Mucosa of rectum (tissue), 2 donors: ENCODE measurements at regions not wholly inside any gene's neighbourhood (a gene's known extent, or its start where the extent isn't known, plus 50 kb on each side); places are given as distances from the start of the nearest gene placed in this dataset.

Source experiments
- H3K27ac ChIP-seq, 2 donors: one replicate each; pipeline ENCODE4 v1.7.0; 2013; ENCODE audit warnings: inconsistent platforms in 2 of 2, low read depth in 2 of 2, low read length in 2 of 2
- H3K27me3 ChIP-seq, 2 donors: one replicate each; pipeline ENCODE4 v1.7.0; 2013; ENCODE audit warnings: low read length in 2 of 2; ENCODE audit not compliant: control insufficient read depth in 2 of 2, insufficient read depth in 2 of 2
- H3K36me3 ChIP-seq, 2 donors: one replicate each; pipeline ENCODE4 v1.7.0; 2013; ENCODE audit warnings: low read length in 2 of 2; ENCODE audit not compliant: control insufficient read depth in 2 of 2, insufficient read depth in 2 of 2
- H3K4me1 ChIP-seq, 2 donors: one replicate each; pipeline ENCODE4 v1.7.0; 2013; ENCODE audit warnings: low read length in 2 of 2, mild to moderate bottlenecking in 1 of 2; ENCODE audit not compliant: control insufficient read depth in 2 of 2, insufficient read depth in 2 of 2
- H3K4me3 ChIP-seq, 2 donors: one replicate each; pipeline ENCODE4 v1.7.0; 2013; ENCODE audit warnings: low read length in 2 of 2
- H3K9ac ChIP-seq, 2 donors: one replicate each; pipeline ENCODE4 v1.7.0; 2013; ENCODE audit warnings: low read length in 2 of 2, low read depth in 1 of 2, mild to moderate bottlenecking in 1 of 2
- H3K9me3 ChIP-seq, 2 donors: one replicate each; pipeline ENCODE4 v1.7.0; 2013; ENCODE audit warnings: low read length in 2 of 2; ENCODE audit not compliant: control insufficient read depth in 2 of 2
- donor health status: healthy.
- donor health status: Normal muscosa, but diverticular disease.

DNA sequence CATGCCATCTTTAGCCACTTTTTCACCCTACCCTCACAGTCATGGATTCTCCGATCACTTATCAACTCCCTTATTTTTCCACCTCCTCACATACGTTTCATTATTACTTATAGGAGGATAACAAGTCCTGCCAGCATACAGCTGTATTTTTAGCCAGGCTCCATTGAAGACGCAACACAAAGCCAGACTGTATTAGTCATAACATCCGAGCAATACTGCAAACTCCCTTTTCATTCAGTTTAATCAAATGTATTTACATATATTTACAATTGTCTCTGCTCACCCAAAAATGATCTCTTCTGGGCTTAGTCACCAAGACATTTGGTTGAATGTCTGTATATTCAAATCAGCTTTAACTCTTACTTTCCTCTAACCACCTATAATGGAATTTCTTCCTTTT lies 126.4 kb upstream of the PRLR start:
- Histone ChIP-seq H3K27ac (no peak overlapping the region), H3K36me3 (no peaks in the 10 kb centered on the region), H3K4me1 (no peaks in the 10 kb centered on the region), H3K27me3 (no peaks in the 10 kb centered on the region), H3K9me3 (no peaks in the 10 kb centered on the region), H3K4me3 (no peak overlapping the region), H3K9ac (no peak overlapping the region)

DNA sequence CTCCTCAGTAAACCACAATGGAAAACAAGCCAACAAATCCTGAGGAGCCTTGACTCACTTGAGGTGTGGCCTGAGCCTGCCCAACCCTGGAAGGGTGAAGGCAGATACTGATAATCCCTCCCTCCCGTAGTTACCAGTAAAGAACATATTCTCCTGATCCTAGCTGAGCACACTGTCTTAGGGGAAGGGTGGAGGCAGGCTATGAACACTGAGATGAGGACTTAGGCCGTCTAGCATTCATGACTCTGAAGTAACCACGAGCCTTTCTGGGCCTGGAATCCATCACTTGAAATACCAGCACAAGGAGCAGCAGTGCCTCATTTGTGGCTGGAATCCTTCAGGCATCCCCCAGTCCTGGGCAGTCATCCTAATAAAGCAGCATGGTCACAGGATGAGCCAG lies 124.5 kb upstream of the PRLR start:
- Histone ChIP-seq H3K9ac (no peak overlapping the region), H3K9me3 (no peaks in the 10 kb centered on the region), H3K27me3 (no peaks in the 10 kb centered on the region), H3K27ac (no peak overlapping the region), H3K4me3 (no peak overlapping the region), H3K4me1 (no peaks in the 10 kb centered on the region), H3K36me3 (no peaks in the 10 kb centered on the region)

DNA sequence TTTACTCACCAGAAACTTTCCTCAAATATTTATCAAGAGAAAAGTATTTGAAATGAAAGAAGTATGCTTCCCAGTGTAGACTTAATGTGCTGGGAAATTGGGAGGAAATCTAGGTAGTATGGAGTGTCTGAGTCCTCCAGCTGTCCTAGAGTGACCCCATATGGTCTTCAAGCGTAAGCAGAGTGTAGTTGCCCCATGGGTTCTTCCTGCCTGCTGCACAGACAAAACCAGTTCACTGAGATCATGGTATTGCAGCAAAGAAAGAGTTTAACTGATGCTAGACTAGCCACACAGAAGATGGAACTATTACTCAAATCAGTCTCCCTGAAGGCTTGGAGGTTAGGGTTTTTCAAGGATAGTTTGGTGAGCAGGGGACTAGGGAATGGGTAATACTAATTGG lies 114.9 kb upstream of the PRLR start:
- no peaks in the 10 kb centered on the region for H3K36me3 ChIP-seq
- H3K27ac ChIP-seq = no peak overlapping the region
- no peaks in the 10 kb centered on the region for H3K4me1 ChIP-seq
- H3K4me3 ChIP-seq = no peak overlapping the region
- no peaks in the 10 kb centered on the region for H3K27me3 ChIP-seq
- H3K9me3 ChIP-seq = no peaks in the 10 kb centered on the region
- H3K9ac ChIP-seq = no peak overlapping the region

DNA sequence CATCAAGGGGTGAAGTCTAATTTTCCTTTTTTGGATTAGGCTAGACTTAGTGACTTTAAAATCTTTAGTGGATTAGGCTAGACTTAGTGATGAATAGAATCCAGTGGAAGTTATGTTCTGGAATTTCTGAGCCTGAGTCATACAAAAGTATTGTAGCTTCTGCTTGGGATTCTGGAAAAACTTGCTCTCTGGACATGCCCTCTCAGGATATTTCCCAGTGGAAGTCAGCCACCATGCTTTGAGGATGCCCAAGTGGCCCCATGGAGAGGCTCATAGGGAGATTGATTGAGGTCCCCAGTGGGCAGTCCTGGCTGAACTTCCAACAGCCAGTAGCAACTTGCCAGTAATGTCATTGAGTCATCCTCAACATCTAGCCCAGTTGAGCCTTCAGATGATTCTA lies 112.4 kb upstream of the PRLR start:
- Histone ChIP-seq H3K4me1 (no peaks in the 10 kb centered on the region), H3K27me3 (no peaks in the 10 kb centered on the region), H3K36me3 (no peaks in the 10 kb centered on the region), H3K9ac (no peak overlapping the region), H3K9me3 (no peaks in the 10 kb centered on the region), H3K27ac (no peak overlapping the region), H3K4me3 (no peak overlapping the region)

DNA sequence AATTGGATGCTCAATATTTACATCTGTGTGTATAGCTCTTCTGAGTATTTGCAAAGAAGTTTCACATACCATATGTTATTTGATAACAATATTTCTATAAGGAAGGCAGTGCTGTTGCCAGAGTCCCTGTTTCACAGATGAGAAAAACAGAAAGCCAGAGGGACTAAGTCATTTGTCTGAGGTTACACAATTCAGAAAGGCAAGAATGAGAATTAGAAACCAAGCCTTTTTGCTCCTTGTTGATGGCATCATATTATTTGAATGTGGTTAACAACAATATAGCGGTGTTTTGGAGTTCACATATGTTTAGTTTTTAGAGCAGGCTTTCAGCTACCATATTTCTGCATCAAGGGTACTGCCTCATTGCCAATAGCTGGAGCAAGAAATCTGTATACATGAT lies 110.9 kb upstream of the PRLR start:
- Histone ChIP-seq H3K27ac (no peak overlapping the region), H3K9ac (no peak overlapping the region), H3K36me3 (no peaks in the 10 kb centered on the region), H3K9me3 (no peaks in the 10 kb centered on the region), H3K4me1 (no peaks in the 10 kb centered on the region), H3K4me3 (no peak overlapping the region), H3K27me3 (no peaks in the 10 kb centered on the region)

DNA sequence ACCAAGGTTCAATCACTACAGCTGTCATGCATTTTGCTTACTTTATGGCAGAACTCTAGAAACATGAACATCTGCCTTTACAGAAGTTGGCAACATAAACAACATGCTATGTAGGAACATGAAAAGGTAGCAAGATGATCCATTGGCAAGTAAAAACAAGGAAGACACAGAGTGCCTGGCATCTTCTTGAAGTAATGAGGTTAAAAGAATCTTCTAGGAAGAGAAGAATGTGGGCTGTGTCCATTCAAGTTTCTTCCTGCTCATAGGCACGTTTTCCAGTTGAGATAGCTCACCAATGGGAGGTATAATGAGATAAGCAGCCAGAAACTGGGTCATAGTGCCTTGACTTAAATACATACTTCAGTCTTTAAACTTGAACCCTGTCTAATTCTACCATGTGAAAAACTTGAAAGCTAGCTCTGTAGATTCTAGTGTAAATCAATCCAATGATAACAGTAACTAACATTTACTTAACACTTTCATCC lies 109.4 kb upstream of the PRLR start:
- H3K27ac ChIP-seq = no peak overlapping the region
- no peaks in the 10 kb centered on the region for H3K27me3 ChIP-seq
- no peaks in the 10 kb centered on the region for H3K9me3 ChIP-seq
- no peak overlapping the region for H3K9ac ChIP-seq
- no peaks in the 10 kb centered on the region for H3K36me3 ChIP-seq
- no peaks in the 10 kb centered on the region for H3K4me1 ChIP-seq
- no peak overlapping the region for H3K4me3 ChIP-seq

DNA sequence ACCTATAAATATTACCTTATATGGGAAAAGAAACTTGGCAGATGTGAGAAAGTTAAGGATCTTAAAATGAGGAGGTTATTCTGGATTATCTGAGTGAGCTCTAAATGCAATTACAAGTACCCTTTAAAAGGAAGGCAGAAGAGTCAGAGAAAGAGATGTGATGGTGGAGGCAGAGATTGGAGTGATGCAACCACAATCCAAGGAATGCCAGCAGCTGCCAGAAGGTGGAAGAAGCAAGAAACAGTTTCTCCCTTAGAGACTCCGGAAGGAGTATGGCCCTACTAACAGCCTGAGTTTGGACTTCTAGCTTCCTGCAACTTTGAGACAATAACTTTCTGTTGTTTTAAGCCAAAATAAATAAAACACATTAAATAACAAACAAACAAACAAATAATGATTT lies 108.7 kb upstream of the PRLR start:
- H3K9ac ChIP-seq = no peak overlapping the region
- no peaks in the 10 kb centered on the region for H3K36me3 ChIP-seq

DNA sequence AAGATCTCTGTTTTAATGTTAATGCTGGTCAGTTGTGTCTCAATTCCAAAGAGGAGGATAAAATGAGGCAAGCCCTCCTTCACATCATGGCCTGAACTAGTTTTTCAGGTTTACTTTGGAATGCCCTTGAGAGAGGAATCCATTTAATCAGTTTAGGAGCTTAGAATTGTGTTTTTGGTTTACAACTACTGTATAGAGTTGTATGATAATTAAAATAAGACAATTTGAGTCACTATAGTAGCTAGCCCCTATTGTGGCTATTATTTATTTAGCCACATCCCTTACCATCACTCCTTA lies 107.8 kb upstream of the PRLR start:
- no peaks in the 10 kb centered on the region for H3K4me1 ChIP-seq
- no peaks in the 10 kb centered on the region for H3K9me3 ChIP-seq
- no peaks in the 10 kb centered on the region for H3K36me3 ChIP-seq
- H3K27me3 ChIP-seq = no peaks in the 10 kb centered on the region
- H3K4me3 ChIP-seq = no peak overlapping the region
- H3K27ac ChIP-seq = no peak overlapping the region
- no peak overlapping the region for H3K9ac ChIP-seq

More for the DNA sequence above, 108.7 kb upstream of the PRLR start:
- H3K9me3 ChIP-seq = no peaks in the 10 kb centered on the region
- H3K4me1 ChIP-seq = no peaks in the 10 kb centered on the region
- H3K27ac ChIP-seq = no peak overlapping the region
- no peak overlapping the region for H3K4me3 ChIP-seq
- no peaks in the 10 kb centered on the region for H3K27me3 ChIP-seq

DNA sequence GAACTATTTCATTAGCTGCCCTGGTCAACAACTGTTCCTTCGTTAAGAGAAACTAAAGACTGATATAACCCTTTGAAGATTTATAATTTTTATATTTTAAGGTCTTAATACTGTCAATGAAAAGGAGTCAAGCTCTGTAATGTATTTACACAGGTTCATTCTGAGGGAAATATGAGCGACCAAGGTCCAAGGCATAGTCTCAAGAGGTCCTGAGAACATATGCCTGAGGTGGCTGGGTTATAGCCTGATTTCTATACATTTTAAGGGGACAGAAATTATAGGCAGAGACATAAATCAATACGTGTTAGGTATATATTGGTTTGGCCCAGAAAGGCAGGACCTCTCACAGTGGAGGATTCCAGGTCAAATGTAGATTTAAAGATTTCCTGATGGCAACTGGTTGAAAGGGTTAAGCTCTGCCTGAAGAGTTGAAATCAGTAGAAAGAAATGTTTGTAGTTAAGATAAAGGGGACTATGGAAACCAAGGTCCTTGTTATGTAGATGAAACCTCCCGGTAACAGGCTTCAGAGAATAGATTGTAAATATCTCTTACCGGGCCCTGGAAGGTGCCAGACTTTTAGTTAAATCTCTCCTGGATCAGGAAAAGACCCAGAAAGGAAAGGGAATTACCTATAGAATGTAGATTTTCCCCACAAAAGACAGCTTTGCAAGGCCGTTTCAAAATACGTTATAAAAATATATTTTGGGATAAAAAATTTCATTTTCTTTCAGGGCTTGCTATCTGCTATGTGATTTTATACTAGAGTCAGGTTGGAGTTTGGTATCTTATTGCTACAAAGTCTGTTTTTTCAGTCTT lies 107.3 kb upstream of the PRLR start:
- no peak overlapping the region for H3K4me3 ChIP-seq
- no peaks in the 10 kb centered on the region for H3K9me3 ChIP-seq
- H3K27ac ChIP-seq = no peak overlapping the region
- no peaks in the 10 kb centered on the region for H3K4me1 ChIP-seq
- H3K9ac ChIP-seq = no peak overlapping the region
- no peaks in the 10 kb centered on the region for H3K36me3 ChIP-seq
- H3K27me3 ChIP-seq = no peaks in the 10 kb centered on the region

DNA sequence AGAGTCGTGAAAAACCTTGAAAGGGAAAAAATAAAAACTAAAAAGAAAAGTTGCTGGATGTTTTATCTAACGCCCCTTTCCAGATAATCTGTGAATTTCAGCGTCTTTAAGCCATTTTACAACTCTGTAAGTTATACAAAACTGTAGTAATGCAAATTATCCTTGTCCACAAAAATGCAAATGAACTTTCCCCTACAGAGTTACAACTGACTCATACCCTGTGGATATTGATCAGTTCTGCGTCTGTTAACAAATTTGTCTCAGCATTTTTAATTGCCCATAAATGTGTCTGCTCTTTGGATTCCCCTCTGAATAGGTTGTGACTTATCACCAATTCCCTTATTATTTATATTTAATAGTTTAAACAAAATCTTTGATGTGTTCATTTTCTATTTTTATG lies 105.9 kb upstream of the PRLR start:
- H3K4me1 ChIP-seq = no peaks in the 10 kb centered on the region
- H3K27me3 ChIP-seq = no peaks in the 10 kb centered on the region
- no peaks in the 10 kb centered on the region for H3K9me3 ChIP-seq

DNA sequence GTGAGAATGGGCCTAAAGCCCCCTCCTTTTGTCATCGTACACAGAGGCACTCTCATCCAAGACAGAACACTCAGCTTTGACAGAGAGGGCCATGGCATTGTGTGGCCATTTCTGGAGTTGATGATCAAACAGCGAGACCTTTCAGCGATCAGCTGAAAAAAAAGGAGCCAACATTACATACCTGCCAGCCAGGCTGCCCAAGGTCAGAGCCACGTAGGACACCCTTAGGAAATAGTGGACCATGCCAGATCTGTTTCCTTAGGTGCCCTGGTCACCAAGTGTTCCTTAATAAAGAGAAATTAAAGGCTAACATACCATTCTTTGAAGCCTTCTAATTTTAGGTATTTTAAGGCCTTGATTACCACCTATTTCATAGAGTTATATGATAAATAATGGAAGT lies 105.5 kb upstream of the PRLR start:
- no peaks in the 10 kb centered on the region for H3K4me1 ChIP-seq
- H3K36me3 ChIP-seq = no peaks in the 10 kb centered on the region
- H3K27me3 ChIP-seq = no peaks in the 10 kb centered on the region
- no peaks in the 10 kb centered on the region for H3K9me3 ChIP-seq
- no peak overlapping the region for H3K4me3 ChIP-seq
- no peak overlapping the region for H3K27ac ChIP-seq
- no peak overlapping the region for H3K9ac ChIP-seq

More for the DNA sequence above, 105.9 kb upstream of the PRLR start:
- Histone ChIP-seq H3K27ac (no peak overlapping the region), H3K36me3 (no peaks in the 10 kb centered on the region), H3K4me3 (no peak overlapping the region), H3K9ac (no peak overlapping the region)
